Liver (tissue), 8 donors: ENCODE measurements at regions not wholly inside any gene's neighbourhood (a gene's known extent, or its start where the extent isn't known, plus 50 kb on each side); places are given as distances from the start of the nearest gene placed in this dataset.

Experiments used
- DNase-seq: peaks from one replicate; pipeline ENCODE4 v3.0.0-alpha.2; 2017; ENCODE audit warnings: low spot score
- H3K27ac ChIP-seq, 2 donors: one replicate each; pipeline ENCODE4 v1.7.0; 2013; ENCODE audit warnings: inconsistent platforms in 2 of 2, low read length in 2 of 2, control low read depth in 1 of 2, low read depth in 1 of 2, mild to moderate bottlenecking in 1 of 2
- H3K27me3 ChIP-seq, 4 donors: one replicate each; pipeline versions ENCODE4 v1.6.1 to v1.7.0; 2013; ENCODE audit warnings: low read length in 3 of 4, inconsistent platforms in 1 of 4, mild to moderate bottlenecking in 1 of 4, moderate library complexity in 1 of 4; ENCODE audit not compliant: control insufficient read depth in 4 of 4, insufficient read depth in 4 of 4
- H3K36me3 ChIP-seq, 4 donors: one replicate each; pipeline versions ENCODE4 v1.6.1 to v1.7.0; 2013; ENCODE audit warnings: low read length in 3 of 4, mild to moderate bottlenecking in 3 of 4, low read depth in 1 of 4, moderate library complexity in 1 of 4; ENCODE audit not compliant: control insufficient read depth in 4 of 4, insufficient read depth in 3 of 4
- H3K4me1 ChIP-seq, 4 donors: one replicate each; pipeline versions ENCODE4 v1.6.1 to v1.7.0; 2013; ENCODE audit warnings: low read length in 3 of 4, mild to moderate bottlenecking in 3 of 4, moderate library complexity in 1 of 4; ENCODE audit not compliant: control insufficient read depth in 4 of 4, insufficient read depth in 4 of 4
- H3K4me3 ChIP-seq, 3 donors: one replicate each; pipeline versions ENCODE4 v1.6.1 to v1.7.0; 2013; ENCODE audit warnings: low read length in 3 of 3, control low read depth in 1 of 3, low read depth in 1 of 3, mild to moderate bottlenecking in 1 of 3
- H3K9ac ChIP-seq, 2 donors: one replicate each; pipeline ENCODE4 v1.7.0; 2013; ENCODE audit warnings: low read length in 2 of 2, mild to moderate bottlenecking in 2 of 2, moderate library complexity in 2 of 2, control low read depth in 1 of 2, low read depth in 1 of 2
- H3K9me3 ChIP-seq, 4 donors: one replicate each; pipeline versions ENCODE4 v1.6.1 to v1.7.0; 2013; ENCODE audit warnings: low read length in 3 of 4; ENCODE audit not compliant: control insufficient read depth in 4 of 4
- CTCF ChIP-seq: fragments of 150-350 bp; IDR thresholded peaks from 2 replicates; pipeline ENCODE4 v1.5.1; 2017; ENCODE audit warnings: improper control_type of control experiment, low read depth, low read length; ENCODE audit not compliant: missing input control
- EGR1 ChIP-seq, 2 donors: IDR thresholded peaks; 2 replicates each; pipeline ENCODE4 v1.6.1; 2016 to 2018; ENCODE audit warnings: antibody characterized with exemption in 2 of 2, low read depth in 2 of 2
- FOXA1 ChIP-seq: IDR thresholded peaks from 2 replicates; pipeline ENCODE4 v1.6.1; 2016; ENCODE audit warnings: antibody characterized with exemption
- FOXA2 ChIP-seq: IDR thresholded peaks from 2 replicates; pipeline ENCODE4 v1.6.1; 2016; ENCODE audit warnings: antibody characterized with exemption
- GABPA ChIP-seq, 2 donors: IDR thresholded peaks in 1 of 2; conservative IDR thresholded peaks in 1 of 2; 2 replicates each; pipeline ENCODE4 v1.6.1; 2016; ENCODE audit warnings: antibody characterized with exemption in 2 of 2, mild to moderate bottlenecking in 1 of 2, moderate library complexity in 1 of 2
- HNF4A ChIP-seq, 2 donors: conservative IDR thresholded peaks; 2 replicates each; pipeline ENCODE4 v1.6.1; 2016; ENCODE audit warnings: antibody characterized with exemption in 2 of 2, mild to moderate bottlenecking in 2 of 2
- HNF4G ChIP-seq: IDR thresholded peaks from 2 replicates; pipeline ENCODE4 v1.6.1; 2016; ENCODE audit warnings: antibody characterized with exemption
- JUND ChIP-seq, 2 donors: IDR thresholded peaks; 2 replicates each; pipeline ENCODE4 v1.6.1; 2016; ENCODE audit warnings: antibody characterized with exemption in 2 of 2
- MAX ChIP-seq: IDR thresholded peaks from 2 replicates; pipeline ENCODE4 v1.6.1; 2016; ENCODE audit warnings: antibody characterized with exemption
- NR2F2 ChIP-seq: IDR thresholded peaks from 2 replicates; pipeline ENCODE4 v1.6.1; 2016; ENCODE audit warnings: antibody characterized with exemption
- RAD21 ChIP-seq, 2 donors: IDR thresholded peaks; 2 replicates each; pipeline ENCODE4 v1.6.1; 2016; ENCODE audit warnings: antibody characterized with exemption in 2 of 2, mild to moderate bottlenecking in 2 of 2
- RXRA ChIP-seq, 2 donors: IDR thresholded peaks; 2 replicates each; pipeline ENCODE4 v1.6.1; 2017 to 2018; ENCODE audit warnings: antibody characterized with exemption in 2 of 2, mild to moderate bottlenecking in 1 of 2
- SP1 ChIP-seq: IDR thresholded peaks from 2 replicates; pipeline ENCODE4 v1.6.1; 2018; ENCODE audit warnings: antibody characterized with exemption, mild to moderate bottlenecking
- TAF1 ChIP-seq: conservative IDR thresholded peaks from 2 replicates; pipeline ENCODE4 v1.6.1; 2016; ENCODE audit warnings: antibody characterized with exemption, mild to moderate bottlenecking
- YY1 ChIP-seq: IDR thresholded peaks from 2 replicates; pipeline ENCODE4 v1.6.1; 2016; ENCODE audit warnings: antibody characterized with exemption, mild to moderate bottlenecking
- WGBS: extraction: QIAGEN DNeasy Blood & Tissue Kit; methylation state at CpG from one replicate; pipeline ENCODE4 v1.1.7; 2013; 5-methylcytosine and 5-hydroxymethylcytosine counted together
- TF ChIP-seq, protein P1 (sequence below): IDR thresholded peaks from 2 replicates; pipeline ENCODE4 v1.6.1; 2016; ENCODE audit warnings: antibody characterized with exemption
- TF ChIP-seq, protein P2 (sequence below): IDR thresholded peaks from 2 replicates; pipeline ENCODE4 v1.6.1; 2016; ENCODE audit warnings: antibody characterized with exemption
- donor health status: healthy.
- donor health status: healthy.
- donor health status: healthy.
- donor health status: healthy.
- donor health status: healthy.

DNA sequence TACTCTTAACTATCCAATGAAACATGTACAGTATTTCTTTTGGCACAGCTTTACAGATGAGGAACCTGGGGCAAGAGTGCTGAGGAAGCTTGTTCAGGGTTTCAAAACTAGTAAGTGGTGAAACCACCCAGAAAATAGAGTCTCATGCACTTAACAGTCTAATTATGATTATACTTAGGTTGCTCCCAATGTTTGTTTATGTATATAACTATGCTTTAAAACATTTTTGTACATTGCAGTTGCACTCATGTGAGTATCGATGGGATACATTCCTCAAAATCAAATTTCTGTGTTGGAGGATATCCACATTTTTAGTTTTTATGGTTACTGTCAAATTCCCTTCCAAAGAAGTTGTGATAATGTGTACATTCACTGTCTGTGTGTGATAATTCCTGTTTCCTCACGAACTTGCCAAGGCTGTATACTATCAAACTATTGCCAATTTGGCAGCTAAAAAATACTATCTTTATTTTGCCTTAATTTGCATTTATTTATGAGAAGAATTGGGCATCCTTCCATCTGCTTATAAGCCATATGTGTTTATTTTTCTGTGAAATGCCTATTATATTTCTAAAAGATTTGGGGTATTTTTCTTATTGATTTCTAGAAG, 143.9 kb upstream of the SSTR1 start:
- H3K4me3 ChIP-seq, result no peak overlapping the region
- no peak overlapping the region for H3K9ac ChIP-seq
- no peaks in the 10 kb centered on the region for H3K4me1 ChIP-seq
- H3K27ac ChIP-seq, result no peak overlapping the region
- TF ChIP-seq JUND (IDR thresholded peaks at IDR 0.05), result no peak
- TF ChIP-seq SP1, result no peak
- WGBS, result 57% methylated on average over 2 of the region's 2 CpGs
- H3K27me3 ChIP-seq, result no peaks in the 10 kb centered on the region
- no peaks in the 10 kb centered on the region for H3K36me3 ChIP-seq
- peaks cover 3 to 19% (median 10%) of the 10 kb centered on the region in 4 donors for H3K9me3 ChIP-seq
- DNase-seq, result no peak

DNA sequence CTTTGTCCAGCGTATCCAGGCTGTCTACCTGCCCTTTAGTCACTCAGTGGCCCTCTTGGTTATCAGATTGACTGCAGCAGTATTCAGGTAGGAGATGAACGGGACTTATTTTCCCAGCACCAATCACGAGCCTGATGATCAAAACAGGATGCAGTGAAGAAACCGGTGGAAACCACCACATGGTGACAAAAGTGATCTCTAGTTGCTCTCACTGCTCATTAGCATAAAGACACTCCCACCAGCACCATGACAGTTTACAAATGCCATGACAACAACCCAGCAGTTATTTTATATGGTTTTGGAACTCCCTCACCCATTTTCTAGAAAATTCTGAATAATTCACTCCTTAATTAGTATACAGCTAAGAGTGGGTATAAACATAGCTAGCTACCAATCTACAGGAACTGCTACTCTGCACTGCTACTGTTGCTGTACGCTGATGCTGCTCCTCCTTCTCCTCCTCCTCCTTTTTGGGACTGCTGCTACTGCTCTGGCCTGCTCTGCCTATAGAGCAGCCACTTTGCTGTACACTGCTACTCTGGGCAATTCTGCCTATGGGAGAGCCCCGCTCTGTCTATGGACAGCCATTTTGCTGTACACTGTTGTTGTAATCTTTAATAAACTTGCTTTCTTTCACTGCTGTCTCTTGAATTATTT, 142.5 kb upstream of the SSTR1 start:
- Histone ChIP-seq H3K4me1 (no peaks in the 10 kb centered on the region), H3K4me3 (no peak overlapping the region), H3K9me3 (peaks cover 3 to 19% (median 8%) of the 10 kb centered on the region in 4 donors), H3K27me3 (no peaks in the 10 kb centered on the region), H3K9ac (no peak overlapping the region), H3K36me3 (no peaks in the 10 kb centered on the region), H3K27ac (no peak overlapping the region)
- no peak for DNase-seq
- TF ChIP-seq, protein P1, sequence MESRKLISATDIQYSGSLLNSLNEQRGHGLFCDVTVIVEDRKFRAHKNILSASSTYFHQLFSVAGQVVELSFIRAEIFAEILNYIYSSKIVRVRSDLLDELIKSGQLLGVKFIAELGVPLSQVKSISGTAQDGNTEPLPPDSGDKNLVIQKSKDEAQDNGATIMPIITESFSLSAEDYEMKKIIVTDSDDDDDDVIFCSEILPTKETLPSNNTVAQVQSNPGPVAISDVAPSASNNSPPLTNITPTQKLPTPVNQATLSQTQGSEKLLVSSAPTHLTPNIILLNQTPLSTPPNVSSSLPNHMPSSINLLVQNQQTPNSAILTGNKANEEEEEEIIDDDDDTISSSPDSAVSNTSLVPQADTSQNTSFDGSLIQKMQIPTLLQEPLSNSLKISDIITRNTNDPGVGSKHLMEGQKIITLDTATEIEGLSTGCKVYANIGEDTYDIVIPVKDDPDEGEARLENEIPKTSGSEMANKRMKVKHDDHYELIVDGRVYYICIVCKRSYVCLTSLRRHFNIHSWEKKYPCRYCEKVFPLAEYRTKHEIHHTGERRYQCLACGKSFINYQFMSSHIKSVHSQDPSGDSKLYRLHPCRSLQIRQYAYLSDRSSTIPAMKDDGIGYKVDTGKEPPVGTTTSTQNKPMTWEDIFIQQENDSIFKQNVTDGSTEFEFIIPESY, result no peak
- TF ChIP-seq YY1 (no peak), RAD21 (IDR thresholded peaks at IDR 0.05) (no peak), TAF1 (no peak), EGR1 (IDR thresholded peaks at IDR 0.05; ENCODE audit: low read depth in 2 of 2) (no peak), HNF4G (no peak), FOXA2 (no peak), GABPA (IDR thresholded peaks at IDR 0.05 in 1 of 2, conservative IDR thresholded peaks at IDR 0.05 in 1 of 2) (no peak), MAX (no peak), CTCF (no peak), SP1 (no peak), JUND (IDR thresholded peaks at IDR 0.05) (no peak), FOXA1 (no peak), NR2F2 (no peak), HNF4A (conservative IDR thresholded peaks at IDR 0.05) (no peak), RXRA (IDR thresholded peaks at IDR 0.05) (no peak)
- TF ChIP-seq, protein P2, sequence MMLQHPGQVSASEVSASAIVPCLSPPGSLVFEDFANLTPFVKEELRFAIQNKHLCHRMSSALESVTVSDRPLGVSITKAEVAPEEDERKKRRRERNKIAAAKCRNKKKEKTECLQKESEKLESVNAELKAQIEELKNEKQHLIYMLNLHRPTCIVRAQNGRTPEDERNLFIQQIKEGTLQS, result no peak
- 69% methylated on average over 6 of the region's 6 CpGs for whole genome bisulfite sequencing
